Adrenal gland (tissue), 9 donors: ENCODE measurements at regions not wholly inside any gene's neighbourhood (a gene's known extent, or its start where the extent isn't known, plus 50 kb on each side); places are given as distances from the start of the nearest gene placed in this dataset.

ENCODE experiments used
- DNase-seq, 7 donors: peaks; one replicate each; pipeline ENCODE4 v3.0.0-alpha.2; 2019 to 2020
- H3K27ac ChIP-seq, 5 donors: fragments of 200-600 bp; sonication (generic) in 4 of 5; 1 replicate in 3 of 5; 2 replicates in 2 of 5; pipeline versions ENCODE4 v1.5.1 to v1.8.0; 2016 to 2020; ENCODE audit warnings: mild to moderate bottlenecking in 1 of 5
- H3K27me3 ChIP-seq: fragments of 200-600 bp; 2 replicates; pipeline ENCODE4 v1.8.0; 2021
- H3K36me3 ChIP-seq, 2 donors: fragments of 200-600 bp; replicated peaks in 1 of 2; 1 replicate in 1 of 2; 2 replicates in 1 of 2; pipeline versions ENCODE4 v1.5.1 to v1.8.0; 2018 to 2022
- H3K4me1 ChIP-seq, 2 donors: fragments of 200-600 bp; replicated peaks in 1 of 2; 1 replicate in 1 of 2; 2 replicates in 1 of 2; pipeline versions ENCODE4 v1.5.1 to v1.8.0; 2018 to 2021
- H3K4me3 ChIP-seq, 4 donors: fragments of 200-600 bp; sonication (generic) in 3 of 4; one replicate each; pipeline ENCODE4 v1.5.1; 2016 to 2018
- H3K9me3 ChIP-seq, 3 donors: fragments of 200-600 bp; sonication (generic) in 1 of 3; replicated peaks in 1 of 3; 1 replicate in 2 of 3; 2 replicates in 1 of 3; pipeline versions ENCODE4 v1.5.1 to v1.8.0; 2016 to 2021
- POLR2A ChIP-seq, 2 donors: fragments of 450-650 bp; IDR thresholded peaks; one replicate each; pipeline ENCODE4 v1.6.1; 2017; ENCODE audit warnings: antibody characterized with exemption in 2 of 2, mild to moderate bottlenecking in 2 of 2, moderate library complexity in 1 of 2
- WGBS, 4 donors: extraction: QIAGEN DNeasy Blood & Tissue Kit in 2 of 4; methylation state at CpG; one replicate each; pipeline versions ENCODE4 v1.1.5 to v1.1.7; 2013 to 2017; 5-methylcytosine and 5-hydroxymethylcytosine counted together
- intact Hi-C, 2 donors: fragments of 100-400 bp; cut with DNase I; formaldehyde crosslinking; loops; one replicate each; pipeline versions ENCODE4 v1.14.1 to v1.15.0; 2022 to 2023
- TF ChIP-seq, protein P1 (sequence below), 6 experiments: fragments of 450-650 bp in 4 of 6; fragments of 200-600 bp in 2 of 6; sonication (generic) in 1 of 6; IDR thresholded peaks; 1 replicate in 5 of 6; 2 replicates in 1 of 6; pipeline versions ENCODE4 v1.5.1 to v1.8.0; 2016 to 2021; ENCODE audit warnings: antibody characterized with exemption in 6 of 6, mild to moderate bottlenecking in 2 of 6, moderate library complexity in 1 of 6
- donor health status: healthy with polysubstance abuse.
- donor health status: Bipolar disorder and iron deficiency.
- donor health status: DM: yes; HTN: yes; CAD: no.
- donor health status: DM: no; HTN: no; CAD: no.
- donor health status: DM: no; HTN: no; CAD: no.

DNA sequence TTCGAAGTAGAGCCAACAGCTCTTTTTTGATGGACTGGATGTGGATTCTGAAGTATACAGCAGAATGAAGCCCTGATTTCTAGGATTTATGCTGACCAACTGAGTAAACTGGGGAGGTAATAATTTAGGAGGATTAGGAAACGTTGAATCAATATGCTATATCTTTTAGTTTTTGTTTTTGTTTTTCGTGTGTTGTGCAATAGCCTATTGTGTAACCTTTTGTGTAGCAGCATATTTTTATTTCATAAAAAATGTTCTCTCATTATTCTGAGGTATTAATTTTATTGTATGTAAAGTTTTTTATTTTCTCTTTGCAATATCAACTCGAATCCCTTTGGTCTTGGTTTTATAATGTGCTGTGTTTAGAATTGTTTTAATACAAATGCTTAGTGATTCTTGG, 902.3 kb downstream of the EFNA5 start:
- Histone ChIP-seq H3K4me1 (no peaks in the 10 kb centered on the region), H3K27ac (no peak overlapping the region), H3K27me3 (no peaks in the 10 kb centered on the region), H3K9me3 (no peaks in the 10 kb centered on the region), H3K4me3 (no peak overlapping the region), H3K36me3 (no peaks in the 10 kb centered on the region)
- WGBS, 4 donors, result 65 to 75% (median 70%) methylated on average over 4 of the region's 4 CpGs
- TF ChIP-seq, protein P1, sequence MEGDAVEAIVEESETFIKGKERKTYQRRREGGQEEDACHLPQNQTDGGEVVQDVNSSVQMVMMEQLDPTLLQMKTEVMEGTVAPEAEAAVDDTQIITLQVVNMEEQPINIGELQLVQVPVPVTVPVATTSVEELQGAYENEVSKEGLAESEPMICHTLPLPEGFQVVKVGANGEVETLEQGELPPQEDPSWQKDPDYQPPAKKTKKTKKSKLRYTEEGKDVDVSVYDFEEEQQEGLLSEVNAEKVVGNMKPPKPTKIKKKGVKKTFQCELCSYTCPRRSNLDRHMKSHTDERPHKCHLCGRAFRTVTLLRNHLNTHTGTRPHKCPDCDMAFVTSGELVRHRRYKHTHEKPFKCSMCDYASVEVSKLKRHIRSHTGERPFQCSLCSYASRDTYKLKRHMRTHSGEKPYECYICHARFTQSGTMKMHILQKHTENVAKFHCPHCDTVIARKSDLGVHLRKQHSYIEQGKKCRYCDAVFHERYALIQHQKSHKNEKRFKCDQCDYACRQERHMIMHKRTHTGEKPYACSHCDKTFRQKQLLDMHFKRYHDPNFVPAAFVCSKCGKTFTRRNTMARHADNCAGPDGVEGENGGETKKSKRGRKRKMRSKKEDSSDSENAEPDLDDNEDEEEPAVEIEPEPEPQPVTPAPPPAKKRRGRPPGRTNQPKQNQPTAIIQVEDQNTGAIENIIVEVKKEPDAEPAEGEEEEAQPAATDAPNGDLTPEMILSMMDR (IDR thresholded peaks at IDR 0.05), result no peak
- TF ChIP-seq POLR2A (IDR thresholded peaks at IDR 0.05), result no peak
- no peak for DNase-seq
- intact Hi-C loops, result no loop called here

DNA sequence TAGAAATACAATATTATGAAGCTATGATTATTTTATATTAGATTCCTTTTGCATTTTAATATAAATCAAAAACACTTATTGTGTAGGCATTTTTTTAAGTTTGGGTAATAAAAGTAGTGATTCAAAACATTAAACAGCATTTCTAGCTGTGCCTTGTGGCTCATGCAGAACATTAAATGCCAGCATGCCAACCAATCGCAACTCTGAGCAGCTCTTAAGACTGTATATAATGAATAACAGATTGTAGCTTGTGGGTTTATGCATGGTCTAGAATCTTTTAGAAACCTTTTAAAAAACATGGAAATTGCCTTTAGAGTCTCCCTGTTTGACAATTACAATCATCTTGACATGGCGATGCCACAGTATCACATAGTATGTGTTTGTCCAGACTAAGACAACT, 903.8 kb downstream of the EFNA5 start:
- WGBS, 4 donors, result 83 to 92% (median 91%) methylated on average over 2 of the region's 2 CpGs
- no peak for DNase-seq

DNA sequence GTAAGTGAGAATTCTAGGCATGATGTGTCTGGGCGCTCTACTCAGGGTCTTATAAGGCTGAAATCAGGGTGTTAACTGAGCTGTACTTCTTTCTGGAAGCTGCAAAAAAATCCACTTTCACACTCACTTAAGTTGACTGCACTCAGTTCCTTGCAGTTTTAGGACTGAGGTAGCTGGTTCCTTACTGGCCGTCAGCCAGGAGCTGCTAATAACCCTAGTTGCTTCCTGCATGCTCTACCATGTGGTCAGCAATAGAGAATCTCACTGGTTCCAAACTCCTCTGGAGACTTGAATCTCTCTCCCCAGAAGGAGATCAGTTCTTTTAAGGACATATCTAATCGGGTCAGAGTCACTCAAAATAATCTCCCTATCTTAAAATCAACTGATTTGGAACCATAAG, 911.2 kb downstream of the EFNA5 start:
- WGBS, 4 donors, result 59 to 64% (median 61%) methylated on average over 3 of the region's 3 CpGs
- Histone ChIP-seq H3K9me3 (no peaks in the 10 kb centered on the region), H3K27me3 (no peaks in the 10 kb centered on the region), H3K27ac (no peak overlapping the region), H3K36me3 (no peaks in the 10 kb centered on the region), H3K4me1 (no peaks in the 10 kb centered on the region), H3K4me3 (no peak overlapping the region)
- no peak for DNase-seq
- intact Hi-C loops, result no loop called here
- TF ChIP-seq POLR2A (IDR thresholded peaks at IDR 0.05), result no peak
- TF ChIP-seq, protein P1 (IDR thresholded peaks at IDR 0.05), result no peak

More for the DNA sequence above, 903.8 kb downstream of the EFNA5 start:
- H3K4me1 ChIP-seq, result no peaks in the 10 kb centered on the region
- no peak overlapping the region for H3K27ac ChIP-seq
- H3K36me3 ChIP-seq, result no peaks in the 10 kb centered on the region
- intact Hi-C loops, result no loop called here
- TF ChIP-seq, protein P1 (IDR thresholded peaks at IDR 0.05), result no peak
- no peak for TF ChIP-seq POLR2A (IDR thresholded peaks at IDR 0.05)
- no peak overlapping the region for H3K4me3 ChIP-seq
- H3K9me3 ChIP-seq, result no peaks in the 10 kb centered on the region
- no peaks in the 10 kb centered on the region for H3K27me3 ChIP-seq

DNA sequence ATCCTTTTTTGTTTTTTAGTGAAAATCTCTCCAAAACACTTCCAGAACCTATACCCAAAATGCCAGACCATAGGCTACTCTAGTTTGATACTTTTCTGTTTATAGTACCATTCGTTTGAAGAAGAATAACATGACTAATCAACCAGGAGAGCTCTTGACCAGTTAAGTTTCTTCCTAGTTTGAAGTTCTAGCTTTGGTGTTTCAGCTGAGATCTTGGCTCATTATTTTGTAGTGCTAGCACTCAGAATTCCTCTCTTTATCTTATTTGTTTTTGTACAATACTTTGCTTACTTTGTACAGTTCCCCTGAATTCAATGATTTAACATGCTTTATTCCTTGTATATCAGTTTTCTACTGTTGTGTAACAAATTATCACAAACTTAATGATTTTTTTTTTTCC, 911.6 kb downstream of the EFNA5 start:
- intact Hi-C loops, result no loop called here
- DNase-seq, result no peak

More for the DNA sequence above, 911.6 kb downstream of the EFNA5 start:
- Histone ChIP-seq H3K27ac (no peak overlapping the region), H3K4me3 (no peak overlapping the region), H3K9me3 (no peaks in the 10 kb centered on the region), H3K36me3 (no peaks in the 10 kb centered on the region), H3K27me3 (no peaks in the 10 kb centered on the region), H3K4me1 (no peaks in the 10 kb centered on the region)
- 51 to 71% (median 56%) methylated on average over 1 of the region's 1 CpG for WGBS, 4 donors
- no peak for TF ChIP-seq POLR2A (IDR thresholded peaks at IDR 0.05)
- TF ChIP-seq, protein P1 (IDR thresholded peaks at IDR 0.05), result no peak
